ENCODE measurements at regions not wholly inside any gene's neighbourhood (a gene's known extent, or its start where the extent isn't known, plus 50 kb on each side); places are given as distances from the start of the nearest gene placed in this dataset.

- TF ChIP-seq EP300 (IDR thresholded peaks at IDR 0.05): no peak
- TF ChIP-seq CTCF (IDR thresholded peaks at IDR 0.05): no peak
- TF ChIP-seq POLR2AphosphoS5 (IDR thresholded peaks at IDR 0.05): no peak
- DNase-seq (ENCODE audit: low spot score in 2 of 2): no peak
- no peaks in the 10 kb centered on the region for H3K4me1 ChIP-seq
- H3K27ac ChIP-seq: no peak overlapping the region
- WGBS: 71% methylated on average over 6 of the region's 6 CpGs
- no peak overlapping the region for H3K4me3 ChIP-seq
- H3K9me3 ChIP-seq: no peaks in the 10 kb centered on the region
- no peaks in the 10 kb centered on the region for H3K36me3 ChIP-seq
- H3K27me3 ChIP-seq: peaks cover 10% of the 10 kb centered on the region
These were observed 157.5 kb downstream of the NSG2 start for GRCh38 chr5:174202996-174203395.

DNA sequence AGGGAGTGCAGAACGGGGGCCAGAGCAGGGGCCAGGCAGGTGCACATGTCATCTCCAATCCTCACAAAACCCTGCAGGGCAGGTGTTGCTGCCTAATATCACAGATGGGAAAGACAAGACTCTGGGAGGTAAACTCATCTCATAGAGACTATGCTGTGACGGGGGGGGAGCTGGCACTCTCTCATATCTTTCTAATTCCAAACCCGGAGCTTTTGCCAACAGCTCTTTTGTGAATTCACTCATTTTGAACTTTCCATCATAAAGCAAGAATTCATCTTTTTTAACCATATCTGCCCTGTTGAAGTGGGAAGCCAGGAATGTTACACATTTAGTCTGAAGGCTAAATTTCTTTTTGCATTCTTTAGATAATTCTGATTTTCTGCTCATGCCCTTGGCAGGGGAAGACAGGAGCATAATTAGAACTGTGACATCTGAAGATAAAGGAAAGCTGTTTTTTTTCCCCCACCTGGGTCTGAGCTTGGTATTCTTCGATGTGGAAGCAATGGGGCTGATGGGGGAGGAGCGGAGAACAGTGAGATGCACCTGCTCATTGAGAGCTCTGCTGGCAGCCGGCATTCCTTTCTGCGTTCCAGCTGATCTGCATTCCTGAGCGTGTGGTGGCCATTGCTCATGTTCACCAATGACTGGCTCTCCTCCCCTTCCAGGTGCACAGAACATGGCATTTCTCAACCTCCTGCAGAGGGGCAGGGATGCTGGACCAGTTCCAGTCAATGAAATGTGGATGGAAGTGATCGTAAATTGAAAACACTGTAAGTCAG is 159.2 kb downstream of the NSG2 start:
- no peak overlapping the region for H3K27ac ChIP-seq
- WGBS: 30% methylated on average over 9 of the region's 9 CpGs
- H3K27me3 ChIP-seq: peaks cover 10% of the 10 kb centered on the region
- no peaks in the 10 kb centered on the region for H3K9me3 ChIP-seq
- H3K36me3 ChIP-seq: no peaks in the 10 kb centered on the region
- DNase-seq (ENCODE audit: low spot score in 2 of 2): no peak
- TF ChIP-seq POLR2AphosphoS5 (IDR thresholded peaks at IDR 0.05) (no peak), EP300 (IDR thresholded peaks at IDR 0.05) (no peak), POLR2A (IDR thresholded peaks at IDR 0.05) (no peak), CTCF (IDR thresholded peaks at IDR 0.05) (no peak)
- H3K4me1 ChIP-seq: no peaks in the 10 kb centered on the region
- H3K4me3 ChIP-seq: no peak overlapping the region

DNA sequence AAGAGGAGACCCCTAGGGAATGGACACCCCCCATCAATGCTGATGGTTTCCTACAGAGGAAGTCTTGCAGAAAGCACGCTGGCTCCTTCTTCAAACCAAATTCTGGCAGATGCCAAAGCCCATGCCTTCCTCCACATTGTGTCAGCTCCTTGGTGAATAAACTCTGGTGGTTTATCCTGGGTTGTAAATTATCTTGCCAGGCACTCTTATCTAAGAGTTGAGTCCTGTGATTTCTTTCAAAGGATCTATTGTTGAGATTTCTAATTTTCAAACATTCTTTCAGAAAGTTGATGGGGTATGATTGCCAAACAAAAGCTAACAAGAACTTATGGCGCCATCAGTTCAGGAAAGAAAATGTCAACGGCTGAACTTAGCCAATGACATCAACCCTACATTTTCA is 160.4 kb downstream of the NSG2 start:
- no peaks in the 10 kb centered on the region for H3K36me3 ChIP-seq
- DNase-seq (ENCODE audit: low spot score in 2 of 2): no peak
- peaks cover 10% of the 10 kb centered on the region for H3K27me3 ChIP-seq
- no peak overlapping the region for H3K27ac ChIP-seq
- no peaks in the 10 kb centered on the region for H3K4me1 ChIP-seq
- no peaks in the 10 kb centered on the region for H3K9me3 ChIP-seq
- WGBS: 84% methylated on average over 3 of the region's 3 CpGs
- H3K4me3 ChIP-seq: no peak overlapping the region
- no peak for TF ChIP-seq CTCF (IDR thresholded peaks at IDR 0.05)
- TF ChIP-seq POLR2A (IDR thresholded peaks at IDR 0.05): no peak
- no peak for TF ChIP-seq POLR2AphosphoS5 (IDR thresholded peaks at IDR 0.05)
- no peak for TF ChIP-seq EP300 (IDR thresholded peaks at IDR 0.05)

GRCh38 chr5:174210596-174211276 is 165.2 kb downstream of the NSG2 start:
- H3K4me1 ChIP-seq: no peaks in the 10 kb centered on the region
- no peak overlapping the region for H3K4me3 ChIP-seq
- H3K27me3 ChIP-seq: peaks cover 18% of the 10 kb centered on the region
- no peaks in the 10 kb centered on the region for H3K9me3 ChIP-seq
- no peaks in the 10 kb centered on the region for H3K36me3 ChIP-seq
- 71% methylated on average over 8 of the region's 8 CpGs for WGBS
- no peak for DNase-seq (ENCODE audit: low spot score in 2 of 2)
- TF ChIP-seq CTCF (IDR thresholded peaks at IDR 0.05) (no peak), EP300 (IDR thresholded peaks at IDR 0.05) (no peak), POLR2AphosphoS5 (IDR thresholded peaks at IDR 0.05) (no peak), POLR2A (IDR thresholded peaks at IDR 0.05) (no peak)
- no peak overlapping the region for H3K27ac ChIP-seq

- no peak for DNase-seq (ENCODE audit: low spot score in 2 of 2)
- 16% methylated on average over 4 of the region's 4 CpGs for WGBS
- Histone ChIP-seq H3K4me3 (no peak overlapping the region), H3K9me3 (no peaks in the 10 kb centered on the region), H3K36me3 (no peaks in the 10 kb centered on the region), H3K4me1 (no peaks in the 10 kb centered on the region), H3K27me3 (peaks cover 17% of the 10 kb centered on the region), H3K27ac (no peak overlapping the region)
- TF ChIP-seq CTCF (IDR thresholded peaks at IDR 0.05) (no peak), POLR2A (IDR thresholded peaks at IDR 0.05) (no peak), POLR2AphosphoS5 (IDR thresholded peaks at IDR 0.05) (no peak), EP300 (IDR thresholded peaks at IDR 0.05) (no peak)
These were observed 165.7 kb downstream of the NSG2 start for GRCh38 chr5:174211277-174211626.

Measured in suprapubic skin (tissue), 4 donors.